BE2C (cell line): ENCODE measurements at regions not wholly inside any gene's neighbourhood (a gene's known extent, or its start where the extent isn't known, plus 50 kb on each side); places are given as distances from the start of the nearest gene placed in this dataset.

ENCODE experiments used
- DNase-seq: peaks from one replicate; pipeline ENCODE4 v3.0.0-alpha.2; 2020
- H3K27me3 ChIP-seq: fragments of 250-450 bp; sonication (Bioruptor Pico); 2 replicates; pipeline ENCODE4 v1.5.1; 2020; ENCODE audit warnings: mild to moderate bottlenecking
- H3K36me3 ChIP-seq: fragments of 250-450 bp; sonication (Bioruptor Pico); 2 replicates; pipeline ENCODE4 v1.5.1; 2020; ENCODE audit warnings: mild to moderate bottlenecking
- H3K4me1 ChIP-seq: fragments of 250-450 bp; sonication (Bioruptor Pico); 2 replicates; pipeline ENCODE4 v1.5.1; 2020
- H3K4me3 ChIP-seq: 2 replicates; pipeline ENCODE4 v1.5.1; 2011; ENCODE audit warnings: low read depth, low read length
- H3K9me3 ChIP-seq: fragments of 250-450 bp; sonication (Bioruptor Pico); 2 replicates; pipeline ENCODE4 v1.5.1; 2020
- TF ChIP-seq, protein P1 (sequence below): IDR thresholded peaks from 2 replicates; pipeline ENCODE4 v1.5.1; 2012; ENCODE audit warnings: mild to moderate bottlenecking, low read depth, low read length

- no peaks in the 10 kb centered on the region for H3K4me1 ChIP-seq
These were observed 125.9 kb upstream of the ARX start for GRCh38 chrX:25141684-25142083.

DNA sequence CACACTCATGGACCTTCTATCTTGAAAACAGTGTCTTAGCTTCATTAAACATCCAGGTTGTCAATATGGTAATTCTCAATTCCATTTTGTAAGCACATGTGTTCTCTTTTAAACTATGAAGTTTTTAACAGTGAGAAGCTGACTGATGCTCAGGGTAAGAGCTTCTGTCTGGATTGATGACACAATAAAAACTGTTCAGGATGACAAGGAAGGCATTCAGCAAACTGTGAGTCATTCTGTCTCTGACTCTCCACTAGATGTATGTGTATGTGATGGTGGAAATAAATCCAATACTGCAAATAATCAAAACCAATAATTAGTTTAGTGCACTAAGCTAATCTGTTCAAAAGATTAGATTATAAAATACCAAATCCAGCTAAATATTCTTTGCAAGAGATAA, 115.3 kb upstream of the ARX start:
- no peaks in the 10 kb centered on the region for H3K27me3 ChIP-seq
- no peaks in the 10 kb centered on the region for H3K9me3 ChIP-seq
- no peaks in the 10 kb centered on the region for H3K36me3 ChIP-seq
- TF ChIP-seq, protein P1, sequence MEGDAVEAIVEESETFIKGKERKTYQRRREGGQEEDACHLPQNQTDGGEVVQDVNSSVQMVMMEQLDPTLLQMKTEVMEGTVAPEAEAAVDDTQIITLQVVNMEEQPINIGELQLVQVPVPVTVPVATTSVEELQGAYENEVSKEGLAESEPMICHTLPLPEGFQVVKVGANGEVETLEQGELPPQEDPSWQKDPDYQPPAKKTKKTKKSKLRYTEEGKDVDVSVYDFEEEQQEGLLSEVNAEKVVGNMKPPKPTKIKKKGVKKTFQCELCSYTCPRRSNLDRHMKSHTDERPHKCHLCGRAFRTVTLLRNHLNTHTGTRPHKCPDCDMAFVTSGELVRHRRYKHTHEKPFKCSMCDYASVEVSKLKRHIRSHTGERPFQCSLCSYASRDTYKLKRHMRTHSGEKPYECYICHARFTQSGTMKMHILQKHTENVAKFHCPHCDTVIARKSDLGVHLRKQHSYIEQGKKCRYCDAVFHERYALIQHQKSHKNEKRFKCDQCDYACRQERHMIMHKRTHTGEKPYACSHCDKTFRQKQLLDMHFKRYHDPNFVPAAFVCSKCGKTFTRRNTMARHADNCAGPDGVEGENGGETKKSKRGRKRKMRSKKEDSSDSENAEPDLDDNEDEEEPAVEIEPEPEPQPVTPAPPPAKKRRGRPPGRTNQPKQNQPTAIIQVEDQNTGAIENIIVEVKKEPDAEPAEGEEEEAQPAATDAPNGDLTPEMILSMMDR = no peak
- no peaks in the 10 kb centered on the region for H3K4me1 ChIP-seq
- H3K4me3 ChIP-seq = no peak overlapping the region
- DNase-seq = no peak

More at GRCh38 chrX:25141684-25142083, 125.9 kb upstream of the ARX start:
- no peaks in the 10 kb centered on the region for H3K36me3 ChIP-seq
- H3K4me3 ChIP-seq = no peak overlapping the region
- no peaks in the 10 kb centered on the region for H3K9me3 ChIP-seq
- no peak for DNase-seq
- no peaks in the 10 kb centered on the region for H3K27me3 ChIP-seq
- TF ChIP-seq, protein P1 = no peak

GRCh38 chrX:25130619-25131018, 114.9 kb upstream of the ARX start:
- no peaks in the 10 kb centered on the region for H3K4me1 ChIP-seq
- no peak overlapping the region for H3K4me3 ChIP-seq
- no peak for DNase-seq
- H3K9me3 ChIP-seq = no peaks in the 10 kb centered on the region
- TF ChIP-seq, protein P1 = no peak
- no peaks in the 10 kb centered on the region for H3K36me3 ChIP-seq
- no peaks in the 10 kb centered on the region for H3K27me3 ChIP-seq

GRCh38 chrX:25125483-25125882, 109.7 kb upstream of the ARX start:
- TF ChIP-seq, protein P1 = no peak
- no peak for DNase-seq
- H3K36me3 ChIP-seq = no peaks in the 10 kb centered on the region

GRCh38 chrX:25124391-25124790, 108.6 kb upstream of the ARX start:
- DNase-seq = no peak
- H3K4me1 ChIP-seq = no peaks in the 10 kb centered on the region
- H3K27me3 ChIP-seq = no peaks in the 10 kb centered on the region
- H3K9me3 ChIP-seq = no peaks in the 10 kb centered on the region
- H3K4me3 ChIP-seq = no peak overlapping the region
- no peaks in the 10 kb centered on the region for H3K36me3 ChIP-seq
- TF ChIP-seq, protein P1 = no peak

More at GRCh38 chrX:25125483-25125882, 109.7 kb upstream of the ARX start:
- Histone ChIP-seq H3K9me3 (no peaks in the 10 kb centered on the region), H3K27me3 (no peaks in the 10 kb centered on the region), H3K4me3 (no peak overlapping the region), H3K4me1 (no peaks in the 10 kb centered on the region)

- Histone ChIP-seq H3K36me3 (no peaks in the 10 kb centered on the region), H3K4me3 (no peak overlapping the region), H3K4me1 (no peaks in the 10 kb centered on the region), H3K27me3 (no peaks in the 10 kb centered on the region), H3K9me3 (no peaks in the 10 kb centered on the region)
- no peak for DNase-seq
- TF ChIP-seq, protein P1 = no peak
These were observed 96.4 kb upstream of the ARX start for GRCh38 chrX:25112156-25112555.
